HEK293T (cell line): ENCODE measurements at regions not wholly inside any gene's neighbourhood (a gene's known extent, or its start where the extent isn't known, plus 50 kb on each side); places are given as distances from the start of the nearest gene placed in this dataset.

Source experiments
- CTCF ChIA-PET: fragments of 350-600 bp; formaldehyde crosslinking; extraction: SDS; loops from one replicate; lab custom pipeline; 2021; ENCODE audit warnings: antibody characterized with exemption, inconsistent platforms; lab: Yijun Ruan, JAX
- POLR2A ChIA-PET: fragments of 350-600 bp; formaldehyde crosslinking; extraction: SDS; loops from one replicate; lab custom pipeline; 2020; ENCODE audit warnings: antibody characterized with exemption, inconsistent platforms; lab: Yijun Ruan, JAX
- DNase-seq: peaks from one replicate; pipeline ENCODE4 v3.0.0; 2012; ENCODE audit warnings: mixed read lengths; ENCODE audit errors: extremely low spot score
- ARNT ChIP-seq: fragments of 450-650 bp; IDR thresholded peaks from 2 replicates; pipeline ENCODE4 v1.6.1; 2017; ENCODE audit warnings: mild to moderate bottlenecking
- BHLHE40 ChIP-seq: fragments of 450-650 bp; IDR thresholded peaks from 2 replicates; pipeline ENCODE4 v1.6.1; 2016; ENCODE audit warnings: mild to moderate bottlenecking, moderate library complexity, borderline replicate concordance
- CTBP1 ChIP-seq: fragments of 450-650 bp; IDR thresholded peaks from 2 replicates; pipeline ENCODE4 v1.6.1; 2016; ENCODE audit warnings: borderline replicate concordance
- ELF4 ChIP-seq: fragments of 450-650 bp; IDR thresholded peaks from 2 replicates; pipeline ENCODE4 v1.6.1; 2017; ENCODE audit warnings: antibody characterized with exemption
- FOXA1 ChIP-seq: fragments of 450-650 bp; IDR thresholded peaks from 2 replicates; pipeline ENCODE4 v1.6.1; 2016; ENCODE audit warnings: mild to moderate bottlenecking
- FOXK2 ChIP-seq: fragments of 450-650 bp; IDR thresholded peaks from 2 replicates; pipeline ENCODE4 v1.6.1; 2016; ENCODE audit warnings: mild to moderate bottlenecking
- FOXM1 ChIP-seq: fragments of 450-650 bp; IDR thresholded peaks from 2 replicates; pipeline ENCODE4 v1.6.1; 2017; ENCODE audit warnings: mild to moderate bottlenecking, borderline replicate concordance
- HDGF ChIP-seq: fragments of 450-650 bp; IDR thresholded peaks from 2 replicates; pipeline ENCODE4 v1.6.1; 2017; ENCODE audit warnings: antibody characterized with exemption, borderline replicate concordance
- L3MBTL2 ChIP-seq: fragments of 450-650 bp; conservative IDR thresholded peaks from 2 replicates; pipeline ENCODE4 v1.6.1; 2016; ENCODE audit warnings: mild to moderate bottlenecking
- LEF1 ChIP-seq: fragments of 450-650 bp; IDR thresholded peaks from 2 replicates; pipeline ENCODE4 v1.6.1; 2017; ENCODE audit warnings: mild to moderate bottlenecking, borderline replicate concordance
- NFRKB ChIP-seq: fragments of 450-650 bp; IDR thresholded peaks from 2 replicates; pipeline ENCODE4 v1.6.1; 2016; ENCODE audit warnings: mild to moderate bottlenecking, moderate library complexity
- PKNOX1 ChIP-seq: fragments of 450-650 bp; IDR thresholded peaks from 2 replicates; pipeline ENCODE4 v1.6.1; 2016
- SP1 ChIP-seq: fragments of 450-650 bp; IDR thresholded peaks from 2 replicates; pipeline ENCODE4 v1.6.1; 2017
- SUZ12 ChIP-seq: fragments of 450-650 bp; IDR thresholded peaks from 2 replicates; pipeline ENCODE4 v1.6.1; 2016; ENCODE audit warnings: mild to moderate bottlenecking
- TARDBP ChIP-seq: fragments of 450-650 bp; IDR thresholded peaks from 2 replicates; pipeline ENCODE4 v1.6.1; 2016
- ZNF384 ChIP-seq: fragments of 450-650 bp; IDR thresholded peaks from 2 replicates; pipeline ENCODE4 v1.6.1; 2016

GRCh38 chr15:70347321-70348225, 249.9 kb upstream of the TLE3 start:
- TF ChIP-seq CTBP1 (no peak), PKNOX1 (no peak), ARNT (no peak), ELF4 (no peak), FOXM1 (no peak), TARDBP (no peak), ZNF384 (no peak), SUZ12 (no peak), HDGF (no peak), NFRKB (no peak), BHLHE40 (no peak), SP1 (no peak), LEF1 (no peak), FOXA1 (no peak)
- POLR2A ChIA-PET, result no interaction called here
- CTCF ChIA-PET, result no interaction called here
- no peak for DNase-seq

GRCh38 chr15:70345251-70346019, 247.7 kb upstream of the TLE3 start:
- DNase-seq, result no peak
- CTCF ChIA-PET, result no interaction called here
- POLR2A ChIA-PET, result no interaction called here
- TF ChIP-seq FOXA1 (no peak), FOXM1 (no peak), BHLHE40 (no peak), SP1 (no peak), TARDBP (no peak), NFRKB (no peak), SUZ12 (no peak), L3MBTL2 (no peak), ARNT (no peak), CTBP1 (no peak), LEF1 (no peak), ELF4 (no peak), HDGF (no peak), FOXK2 (no peak), PKNOX1 (no peak), ZNF384 (no peak)

- ChIA-PET CTCF (interaction anchor here (0.6 kb wide), 1 partner anchor 173 kb away, joined by 3 read pairs; no protein-coding TSS in a partner anchor), POLR2A (no interaction called here)
- TF ChIP-seq CTBP1, result no peak
- TF ChIP-seq FOXM1, result no peak
- no peak for TF ChIP-seq FOXK2
- no peak for TF ChIP-seq PKNOX1
- TF ChIP-seq ARNT, result no peak
- TF ChIP-seq SUZ12, result no peak
- TF ChIP-seq TARDBP, result no peak
- no peak for TF ChIP-seq BHLHE40
- no peak for TF ChIP-seq ZNF384
- TF ChIP-seq L3MBTL2, result no peak
- TF ChIP-seq FOXA1, result no peak
- TF ChIP-seq SP1, result no peak
- no peak for TF ChIP-seq LEF1
- TF ChIP-seq ELF4, result no peak
- no peak for TF ChIP-seq NFRKB
- TF ChIP-seq HDGF, result no peak
- DNase-seq, result no peak
Measured at GRCh38 chr15:70344666-70345065, 246.9 kb upstream of the TLE3 start.

- TF ChIP-seq SUZ12, result no peak
- DNase-seq, result no peak
- ChIA-PET CTCF (interaction anchor here (0.6 kb wide), 1 partner anchor 173 kb away, joined by 3 read pairs; no protein-coding TSS in a partner anchor), POLR2A (no interaction called here)
Measured at GRCh38 chr15:70343961-70344621, 246.4 kb upstream of the TLE3 start.

GRCh38 chr15:70342554-70343548, 245.1 kb upstream of the TLE3 start:
- DNase-seq, result no peak
- POLR2A ChIA-PET, result no interaction called here
- TF ChIP-seq SP1 (no peak), ELF4 (no peak)
- CTCF ChIA-PET, result no interaction called here
